ENCODE measurements at regions not wholly inside any gene's neighbourhood (a gene's known extent, or its start where the extent isn't known, plus 50 kb on each side); places are given as distances from the start of the nearest gene placed in this dataset.
"Not testable (repeated sequence)": the region's sequence is repeated elsewhere in the genome, so short reads cannot be mapped to it uniquely, and the experiment has no call there.

DNA sequence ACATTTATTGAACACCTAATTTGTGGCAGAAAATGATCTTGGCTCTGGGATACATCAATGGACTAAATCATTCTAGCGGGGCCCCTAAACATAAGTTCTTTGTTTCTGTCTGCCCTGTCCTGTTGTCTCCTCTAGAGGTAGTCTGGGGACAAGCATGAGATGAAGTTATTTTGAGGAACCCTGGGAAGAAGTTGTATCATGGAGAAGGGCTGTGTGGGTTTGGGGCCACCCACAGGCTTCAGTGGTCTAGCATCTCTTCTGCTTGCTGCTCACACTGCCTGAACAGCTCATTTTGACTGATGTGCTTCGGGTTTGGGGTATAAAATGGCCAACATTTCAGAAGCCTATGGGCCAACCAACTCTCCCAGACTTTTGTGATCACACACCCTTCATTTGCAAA, 50.3 kb upstream of the OSBPL11 start:
- DNase-seq: no peak

DNA sequence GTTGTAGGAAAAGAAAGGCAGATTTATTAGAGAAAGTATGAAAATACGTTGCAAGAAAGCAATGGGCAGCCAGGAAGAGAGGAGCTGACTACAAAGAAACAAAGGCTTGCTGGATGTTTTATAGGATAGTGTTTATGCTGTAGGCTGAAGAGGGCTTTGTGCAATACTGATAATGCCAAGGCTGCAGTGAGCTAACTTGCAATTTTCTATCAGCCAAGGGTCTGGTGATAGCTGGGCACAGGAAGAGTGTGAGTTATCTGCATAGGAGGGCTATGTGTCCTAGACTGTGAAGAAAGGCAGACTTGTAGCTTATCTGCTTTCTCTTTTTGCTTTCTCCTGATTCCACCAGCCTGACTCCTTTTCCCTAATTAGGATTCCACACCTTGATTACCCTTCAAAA, 51.3 kb upstream of the OSBPL11 start:
- no peak for DNase-seq

GRCh38 chr3:125647318-125648014, 52.2 kb upstream of the OSBPL11 start:
- no peak for DNase-seq

- DNase-seq: no peak
Measured at GRCh38 chr3:125651244-125651643, 55.9 kb upstream of the OSBPL11 start.

- DNase-seq: no peak
Measured at GRCh38 chr3:125652349-125652748, 57.1 kb upstream of the OSBPL11 start.

GRCh38 chr3:125654526-125654925, 59.2 kb upstream of the OSBPL11 start:
- no peak for DNase-seq

DNA sequence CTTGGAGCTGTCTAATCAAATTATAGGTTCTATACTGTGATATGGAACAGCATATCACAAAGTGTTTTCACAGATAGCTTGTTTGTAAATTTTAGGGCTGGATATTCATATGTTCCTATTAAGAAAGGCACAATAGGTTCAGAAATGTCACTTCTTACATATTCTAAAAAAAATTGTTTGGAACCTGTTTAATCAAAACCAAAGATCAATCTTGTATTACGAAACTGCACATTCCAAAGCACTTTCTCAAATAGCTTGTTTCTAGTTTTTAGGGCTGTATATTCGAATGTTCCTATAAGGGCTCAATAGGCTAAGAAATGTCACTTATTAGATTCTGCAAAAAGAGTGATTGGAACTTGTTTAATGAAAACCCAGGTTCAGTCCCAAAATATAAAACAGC, 67.4 kb upstream of the OSBPL11 start:
- DNase-seq: no peak

DNA sequence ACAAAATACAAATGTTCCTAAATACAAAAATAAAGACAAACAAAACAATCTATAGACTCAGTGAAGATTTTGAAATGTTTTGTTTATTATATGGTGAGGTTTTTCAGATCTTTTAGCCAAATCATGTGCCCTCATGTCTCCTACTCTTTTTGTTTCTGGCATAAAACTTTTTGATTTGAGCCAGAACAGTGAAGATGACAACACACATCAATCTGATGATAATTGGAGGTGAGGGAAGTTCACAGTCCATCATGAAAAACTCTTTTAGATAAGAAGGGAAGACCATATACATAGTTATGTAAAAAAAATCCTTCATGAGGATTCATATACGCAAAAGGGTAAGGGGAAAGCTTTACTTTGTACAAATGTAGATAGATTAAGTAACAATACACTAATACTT, 75.1 kb upstream of the OSBPL11 start:
- no peak for DNase-seq

DNA sequence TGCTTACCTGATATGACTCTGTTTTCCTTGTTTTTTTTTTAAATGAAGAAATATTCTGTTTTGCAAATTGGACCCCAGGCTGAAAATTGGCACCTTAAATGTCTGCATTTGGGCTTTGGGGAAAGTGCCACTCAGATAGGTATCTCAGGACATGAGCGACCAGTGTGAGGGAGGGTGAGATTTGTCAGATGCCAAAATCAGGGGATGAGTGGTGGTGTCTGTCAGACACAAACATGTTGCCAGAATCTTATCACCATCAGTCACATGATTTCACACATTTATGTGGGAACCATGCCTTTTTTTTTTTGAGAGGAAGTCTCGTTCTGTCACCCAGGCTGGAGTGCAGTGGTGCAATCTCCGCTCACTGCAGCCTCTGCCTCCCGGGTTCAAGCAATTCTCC, 75.6 kb upstream of the OSBPL11 start:
- no peak for DNase-seq

GRCh38 chr3:125671461-125672243, 76.4 kb upstream of the OSBPL11 start:
- no peak for DNase-seq

DNA sequence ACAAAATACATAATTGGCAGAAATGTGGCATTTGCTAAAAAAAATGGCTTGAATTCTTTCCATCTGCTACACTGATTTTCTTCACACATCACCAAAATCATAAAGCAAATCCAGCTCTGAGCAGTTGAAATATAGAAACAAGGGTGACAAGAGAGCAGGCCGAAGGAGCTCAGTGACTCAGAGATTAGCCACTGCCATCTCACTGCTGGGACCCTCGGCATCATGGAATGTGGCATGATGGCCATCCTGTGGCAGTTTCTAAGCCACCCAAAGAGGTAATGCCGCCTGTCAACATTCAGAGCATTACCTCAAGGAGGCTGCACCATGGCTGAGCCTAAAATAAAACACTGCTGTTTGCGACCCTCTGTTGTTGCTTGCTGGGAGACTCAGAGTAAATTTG, 80.5 kb upstream of the OSBPL11 start:
- no peak for DNase-seq

DNA sequence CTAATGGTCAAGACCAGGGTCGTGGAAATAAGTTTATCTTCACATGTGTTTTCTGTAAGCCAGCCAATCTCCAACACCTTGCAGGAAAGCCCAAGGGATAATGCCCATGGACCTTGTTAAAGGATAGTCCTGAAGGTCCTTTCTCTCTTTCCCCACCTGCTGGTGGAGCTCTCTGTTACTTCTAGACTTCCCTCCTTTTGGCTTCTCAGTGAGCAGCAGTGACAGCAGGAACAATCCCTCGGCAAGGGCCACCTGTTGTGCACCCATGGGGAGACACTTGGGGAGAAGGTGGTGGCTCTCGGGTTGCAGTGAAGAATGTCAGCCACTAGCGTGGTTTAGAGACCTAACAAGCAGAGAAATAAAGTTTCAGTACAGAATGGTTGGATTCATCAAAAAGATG, 84.0 kb upstream of the OSBPL11 start:
- no peak for DNase-seq

GRCh38 chr3:125681146-125681545, 85.8 kb upstream of the OSBPL11 start:
- no peak for DNase-seq

GRCh38 chr3:125681906-125682305, 86.6 kb upstream of the OSBPL11 start:
- not testable (repeated sequence) for DNase-seq

GRCh38 chr3:125682610-125683009, 87.3 kb upstream of the OSBPL11 start:
- DNase-seq: peak; percentile 40

DNA sequence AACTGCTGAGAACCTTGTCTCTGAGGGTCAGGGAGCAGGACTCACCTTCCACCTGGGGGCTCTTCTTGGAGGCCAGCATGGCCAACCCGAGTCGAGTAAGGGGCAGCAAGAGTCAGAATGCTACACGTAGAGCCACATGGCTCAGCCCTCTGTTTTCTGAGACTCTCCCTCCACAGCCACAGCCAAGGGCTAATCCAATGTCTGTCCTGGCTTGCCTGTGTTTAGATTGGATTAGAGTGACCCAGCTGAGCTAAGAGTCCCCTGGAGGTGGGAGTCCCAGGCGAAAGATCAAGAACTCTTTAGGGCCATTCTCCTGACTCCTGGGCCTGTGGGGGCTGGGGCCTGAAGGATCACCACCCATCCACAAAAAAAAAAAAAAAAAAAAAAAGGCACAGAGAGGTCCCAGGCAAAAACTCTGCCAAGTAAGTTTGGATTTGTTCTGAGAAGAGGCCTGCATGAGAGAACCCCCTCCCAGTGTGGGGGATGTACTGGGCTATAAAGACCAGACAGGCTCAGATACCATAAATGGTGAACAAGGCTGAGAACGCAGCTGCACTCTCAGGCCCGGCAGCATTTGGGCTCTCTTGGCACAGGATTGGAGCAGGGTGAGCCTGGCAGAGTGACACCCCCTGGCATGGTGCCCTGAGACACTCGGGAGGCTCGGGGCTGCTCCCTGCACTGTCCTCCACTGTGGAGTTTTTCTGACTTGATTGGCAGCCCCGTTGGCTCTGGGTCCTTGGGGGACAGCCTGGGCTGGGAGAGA, 88.0 kb upstream of the OSBPL11 start:
- DNase-seq: peak; percentile 78

- DNase-seq: peak; percentile 40
Measured at GRCh38 chr3:125684199-125684598, 88.9 kb upstream of the OSBPL11 start.

GRCh38 chr3:125685741-125686140, 90.4 kb upstream of the OSBPL11 start:
- not testable (repeated sequence) for DNase-seq

DNA sequence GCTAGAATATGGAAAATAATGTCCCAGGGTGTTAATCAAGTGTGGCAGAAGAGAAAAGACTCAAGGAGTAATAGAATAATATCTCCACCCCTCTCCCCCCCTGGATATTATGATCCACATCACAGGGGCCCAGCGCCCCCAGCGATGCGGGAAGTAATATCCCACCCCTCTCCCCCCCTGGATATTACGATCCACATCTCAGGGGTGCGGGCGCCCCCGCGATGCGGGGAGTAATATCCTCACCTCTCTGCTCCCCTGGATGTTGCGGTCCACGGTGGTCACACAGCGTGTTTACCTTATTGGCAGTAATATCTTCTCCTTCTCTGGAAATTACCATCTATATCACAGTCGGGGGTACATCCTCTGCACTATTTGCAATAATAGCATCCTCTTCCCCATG, 97.1 kb upstream of the OSBPL11 start:
- DNase-seq: no peak

- DNase-seq: no peak
Measured at GRCh38 chr3:125693887-125694286, 98.6 kb upstream of the OSBPL11 start.

DNA sequence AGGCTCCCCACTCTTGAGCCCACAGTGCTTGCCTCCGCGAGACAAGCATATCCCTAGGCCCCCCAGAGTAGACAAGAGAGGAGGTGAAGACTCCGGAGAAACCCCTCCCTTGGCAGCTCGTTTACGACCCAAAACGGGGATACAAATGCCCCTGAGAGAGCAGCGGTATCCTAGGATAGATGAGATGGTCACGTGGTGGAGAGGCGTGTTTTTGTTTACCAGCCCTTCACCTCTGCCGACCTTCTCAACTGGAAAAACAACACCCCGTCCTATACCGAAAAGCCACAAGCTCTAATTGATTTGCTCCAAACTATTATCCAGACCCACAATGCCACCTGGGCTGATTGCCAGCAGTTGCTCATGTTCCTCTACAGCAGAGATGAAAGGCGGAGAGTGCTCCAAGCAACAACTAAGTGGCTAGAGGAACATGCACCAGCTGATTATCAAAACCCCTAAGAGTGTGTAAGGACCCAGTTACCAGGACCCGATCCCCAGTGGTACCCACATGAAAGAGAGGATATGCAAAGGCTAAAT, 99.5 kb upstream of the OSBPL11 start:
- DNase-seq: no peak

DNA sequence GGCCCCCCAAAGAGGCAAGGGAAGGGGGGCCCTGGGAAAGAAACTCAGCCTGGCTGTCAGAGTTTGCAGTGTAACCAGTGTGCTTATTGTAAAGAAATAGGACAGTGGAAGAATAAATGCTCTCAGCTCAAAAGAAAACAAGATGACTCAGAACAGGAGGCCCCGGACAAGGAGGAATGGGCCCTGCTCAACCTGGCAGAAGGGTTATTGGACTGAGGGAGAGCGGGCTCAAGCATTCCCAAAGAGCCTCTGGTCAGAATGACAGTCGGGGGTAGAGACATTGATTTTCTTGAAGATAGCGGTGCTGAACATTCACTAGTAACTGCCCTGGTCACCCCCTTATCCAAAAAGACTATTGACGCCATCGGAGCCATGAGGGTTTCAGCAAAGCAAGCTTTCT, 100.4 kb upstream of the OSBPL11 start:
- no peak for DNase-seq

DNA sequence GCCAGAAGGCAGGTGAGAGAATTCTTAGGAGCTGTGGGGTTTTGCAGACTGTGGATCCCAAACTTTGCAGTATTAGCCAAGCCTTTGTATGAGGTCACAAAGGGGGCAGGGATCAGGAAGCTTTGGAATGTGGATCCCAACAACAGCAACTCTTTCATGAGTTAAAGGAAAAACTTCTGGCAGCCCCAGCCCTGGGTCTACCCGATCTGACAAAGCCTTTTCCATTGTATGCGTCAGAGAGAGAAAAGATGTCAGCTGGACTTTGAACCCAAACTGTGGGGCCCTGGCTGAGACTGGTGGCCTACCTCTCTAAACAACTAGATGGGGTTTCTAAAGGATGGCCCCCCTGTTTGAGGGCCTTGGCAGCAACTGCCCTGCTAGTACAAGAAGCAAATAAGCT, 101.8 kb upstream of the OSBPL11 start:
- not testable (repeated sequence) for DNase-seq

Measured in right hindlimb (tissue), 1 donor.